Nucleus accumbens (tissue), 56 donors: ENCODE measurements at regions not wholly inside any gene's neighbourhood (a gene's known extent, or its start where the extent isn't known, plus 50 kb on each side); places are given as distances from the start of the nearest gene placed in this dataset.

Experiments used
- DNase-seq, 56 donors: peaks; one replicate each; lab custom pipeline; 2025; lab: John Stamatoyannopoulos, UW

DNA sequence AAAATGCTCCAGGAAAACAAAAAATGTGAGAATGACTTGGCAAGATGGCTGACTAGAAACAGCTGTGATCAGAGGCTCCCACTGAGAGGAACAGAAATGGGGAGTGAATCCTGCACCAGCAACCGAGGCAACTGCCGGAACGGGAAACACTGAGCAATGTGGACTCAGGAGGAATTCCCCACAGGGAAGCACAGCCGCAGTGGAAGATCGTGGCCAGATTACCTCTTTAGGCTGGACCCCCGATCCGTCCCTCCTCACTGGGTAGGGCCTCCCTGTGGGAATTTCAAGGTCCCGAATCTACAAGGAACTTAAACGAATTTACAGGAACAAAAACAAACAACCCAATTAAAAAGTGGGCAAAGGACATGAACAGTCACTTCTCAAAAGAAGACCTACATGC lies 385.2 kb upstream of the MCTP2 start:
- no peak for DNase-seq

- DNase-seq = no peak
These were observed 393.9 kb upstream of the MCTP2 start for GRCh38 chr15:93837450-93837849.

DNA sequence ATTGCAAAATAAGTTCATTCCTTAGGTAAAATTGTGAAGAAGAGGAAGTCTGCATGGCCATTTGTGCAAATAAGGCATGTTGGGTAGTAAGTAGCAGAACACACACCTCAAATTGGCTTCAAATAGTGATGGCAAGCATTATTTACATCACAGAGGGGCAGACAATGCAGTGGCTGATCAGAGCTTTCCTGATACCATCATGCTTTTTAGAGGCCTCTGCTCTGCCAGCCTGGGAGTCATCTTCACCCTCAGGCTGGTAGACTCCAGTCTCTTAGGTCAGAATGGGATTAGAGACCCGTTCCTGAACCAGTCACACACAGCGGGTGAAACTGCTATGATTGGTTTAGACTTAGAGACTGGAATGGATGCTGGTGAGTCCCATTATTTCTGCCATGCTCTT lies 396.0 kb upstream of the MCTP2 start:
- no peak for DNase-seq

DNA sequence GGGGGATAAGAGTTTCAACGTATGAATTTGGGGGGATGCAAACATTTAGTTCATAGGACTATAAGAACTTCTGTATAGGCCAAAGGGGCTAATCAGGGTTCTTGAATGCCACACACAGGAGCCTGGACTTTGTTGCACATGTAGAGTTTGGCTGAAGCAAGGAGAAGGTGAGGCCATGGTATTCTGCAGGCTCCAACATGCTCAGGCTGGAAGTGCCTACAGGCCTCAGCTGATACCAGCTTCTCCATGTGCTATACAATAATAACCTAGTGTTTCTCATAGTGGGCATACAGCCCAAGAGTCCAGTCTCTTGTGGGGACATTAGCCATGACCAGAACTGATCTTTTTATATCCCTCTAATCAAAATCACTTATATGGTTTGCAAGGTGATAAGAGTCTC lies 399.7 kb upstream of the MCTP2 start:
- DNase-seq = no peak

- no peak for DNase-seq
These were observed 400.9 kb upstream of the MCTP2 start for GRCh38 chr15:93830221-93831080.

GRCh38 chr15:93829115-93829870 lies 402.1 kb upstream of the MCTP2 start:
- DNase-seq = peak in 16 of 56 donors; percentile 3 to 55 (median 10)

DNA sequence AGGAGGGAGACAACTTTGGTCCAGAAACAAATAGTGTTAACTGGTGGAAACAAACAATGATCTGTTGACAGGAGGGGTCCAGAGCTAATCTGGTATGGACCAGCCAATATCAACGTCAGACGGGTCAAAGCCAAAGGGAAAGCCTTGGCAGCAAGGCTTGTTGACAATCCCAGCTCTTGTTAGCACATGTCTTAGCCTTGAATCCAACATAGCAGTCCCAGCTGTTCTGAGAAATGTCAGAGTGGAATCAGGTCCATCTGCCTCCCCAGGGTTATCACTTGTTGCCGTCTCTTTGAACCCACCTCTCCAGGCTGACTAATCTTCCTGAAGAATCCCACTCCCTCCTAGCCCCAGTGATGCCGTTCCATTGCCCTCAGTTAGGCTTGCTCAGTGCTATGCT lies 404.6 kb upstream of the MCTP2 start:
- no peak for DNase-seq

DNA sequence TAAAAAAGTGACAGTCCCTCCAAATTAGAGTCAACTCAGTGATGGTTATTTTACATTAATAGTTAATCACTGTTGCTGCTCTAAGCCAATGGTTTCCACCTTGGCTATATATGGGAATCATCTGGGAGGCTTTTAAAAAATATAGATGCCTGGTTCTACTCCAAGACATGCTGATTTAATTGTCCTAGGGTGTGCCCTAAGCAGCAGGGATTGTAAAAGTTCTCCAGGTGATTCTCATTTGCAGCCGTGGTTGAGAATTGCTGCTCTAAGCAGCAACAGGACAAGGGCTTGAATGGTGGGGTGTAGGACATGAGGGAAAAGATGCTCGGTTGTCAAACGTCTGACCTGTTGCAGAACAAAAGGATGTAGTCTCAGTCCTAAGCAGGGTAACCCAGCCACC lies 405.1 kb upstream of the MCTP2 start:
- DNase-seq = no peak

- DNase-seq = no peak
These were observed 405.7 kb upstream of the MCTP2 start for GRCh38 chr15:93825682-93826081.

- no peak for DNase-seq
These were observed 407.1 kb upstream of the MCTP2 start for GRCh38 chr15:93823971-93824913.

GRCh38 chr15:93820566-93820965 lies 410.8 kb upstream of the MCTP2 start:
- no peak for DNase-seq

- no peak for DNase-seq
These were observed 411.5 kb upstream of the MCTP2 start for GRCh38 chr15:93819826-93820225.

DNA sequence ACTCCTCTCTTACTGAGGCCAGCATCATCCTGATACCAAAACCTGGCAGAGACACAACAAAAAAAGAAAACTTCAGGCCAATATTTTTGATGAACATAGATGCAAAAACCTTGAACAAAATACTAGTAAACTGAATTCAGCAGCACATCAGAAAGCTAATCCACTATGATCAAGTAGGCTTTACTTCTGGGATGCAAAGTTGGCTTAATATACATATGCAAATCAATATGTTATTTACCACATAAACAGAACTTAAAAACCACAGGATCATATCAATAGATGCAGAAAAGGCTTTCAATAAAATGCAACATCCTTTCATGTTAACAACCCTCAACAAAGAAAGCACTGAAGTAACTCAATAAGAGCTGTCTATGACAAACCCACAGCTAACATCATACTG lies 414.5 kb upstream of the MCTP2 start:
- DNase-seq = no peak

GRCh38 chr15:93811305-93811704 lies 420.1 kb upstream of the MCTP2 start:
- DNase-seq = peak in 2 of 56 donors; percentile 6 to 21

DNA sequence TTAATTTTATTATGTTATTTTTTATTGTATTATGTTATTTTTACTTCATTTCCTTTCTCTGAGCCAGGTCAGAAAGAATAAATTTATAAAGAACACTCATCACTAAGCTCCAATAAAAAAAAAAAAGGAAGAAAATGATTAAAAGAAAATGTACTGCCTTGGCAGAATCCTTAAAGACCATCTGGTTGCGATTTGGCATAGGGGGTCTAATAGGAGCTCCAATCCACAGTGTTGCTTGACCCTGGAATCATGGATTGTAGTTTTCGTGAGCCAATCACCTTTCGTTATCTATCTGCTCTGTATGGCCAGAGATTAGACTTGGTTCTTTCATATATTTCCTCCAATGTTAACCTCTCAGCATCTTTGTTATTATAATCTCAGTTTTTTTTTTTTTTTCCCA lies 421.8 kb upstream of the MCTP2 start:
- no peak for DNase-seq

DNA sequence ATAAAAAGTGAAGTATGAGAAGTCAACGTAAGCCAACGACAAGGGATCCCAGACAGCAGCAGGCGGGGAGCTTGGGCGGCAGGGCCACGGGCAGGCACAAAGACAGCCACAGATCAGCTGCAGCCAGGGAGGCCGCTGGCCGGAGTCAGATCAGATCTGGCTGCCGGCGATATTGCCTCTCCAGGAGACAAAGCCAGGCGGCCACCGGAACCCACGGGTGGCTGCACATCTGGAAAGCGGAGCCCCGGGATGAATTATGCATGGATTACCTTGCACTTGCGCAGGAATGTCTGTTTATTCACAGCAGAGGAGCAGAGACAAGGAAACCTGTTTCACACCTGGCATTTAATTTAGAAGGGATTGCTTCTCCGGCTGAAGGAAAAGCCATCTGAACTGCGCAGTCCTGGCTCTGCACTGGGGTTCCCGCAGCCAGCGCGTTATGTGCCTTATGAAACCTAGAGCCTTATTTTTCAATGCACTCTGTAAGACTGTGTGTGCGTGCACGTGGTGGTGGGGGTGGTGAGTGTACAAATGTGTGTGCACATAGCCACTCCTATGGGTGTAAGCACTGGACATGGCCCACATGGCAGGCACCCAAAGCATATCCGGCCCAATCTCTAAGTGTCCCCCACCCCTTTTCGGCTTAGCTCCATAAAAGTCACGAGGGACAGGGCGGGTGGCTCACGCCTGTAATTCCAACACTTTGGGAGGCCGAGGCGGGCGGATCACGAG lies 427.8 kb upstream of the MCTP2 start:
- no peak for DNase-seq

DNA sequence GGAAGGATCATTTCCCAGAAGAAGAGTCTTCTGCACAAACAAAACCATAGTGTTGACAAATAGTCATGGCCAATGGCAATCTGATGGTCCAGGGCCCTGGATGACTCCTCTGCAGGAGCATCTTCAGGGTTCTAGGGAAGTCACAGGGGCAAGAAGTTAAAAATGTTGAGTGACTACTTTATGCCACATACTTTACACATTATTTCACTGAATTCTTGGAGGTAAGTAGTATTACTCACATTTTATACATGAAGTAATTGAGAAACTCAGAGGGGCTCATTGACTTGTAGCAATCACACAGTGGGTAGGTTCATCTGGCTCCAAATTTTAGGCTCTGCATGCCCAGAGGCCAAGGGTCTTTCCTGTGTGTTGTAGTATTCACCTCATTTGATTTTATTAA lies 430.2 kb upstream of the MCTP2 start:
- no peak for DNase-seq

DNA sequence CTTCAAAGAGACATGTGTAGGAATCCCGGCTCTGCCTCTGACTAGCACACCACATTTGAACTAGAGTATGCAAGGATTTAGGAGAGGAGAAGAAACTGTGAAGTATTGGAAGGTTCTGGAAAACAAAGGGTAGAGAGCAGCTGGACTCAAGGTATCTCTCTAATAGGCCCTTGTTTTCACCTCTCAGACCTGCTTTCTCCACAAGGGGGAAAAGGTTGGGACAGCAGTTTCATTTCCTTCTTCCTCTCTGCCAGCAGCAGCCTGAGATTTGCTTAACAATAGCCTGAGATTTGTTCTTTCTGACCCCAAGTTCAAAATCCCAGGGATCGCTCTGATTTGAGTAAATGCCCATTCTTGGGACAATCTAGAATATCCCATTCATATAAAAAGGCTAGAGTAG lies 430.6 kb upstream of the MCTP2 start:
- no peak for DNase-seq

DNA sequence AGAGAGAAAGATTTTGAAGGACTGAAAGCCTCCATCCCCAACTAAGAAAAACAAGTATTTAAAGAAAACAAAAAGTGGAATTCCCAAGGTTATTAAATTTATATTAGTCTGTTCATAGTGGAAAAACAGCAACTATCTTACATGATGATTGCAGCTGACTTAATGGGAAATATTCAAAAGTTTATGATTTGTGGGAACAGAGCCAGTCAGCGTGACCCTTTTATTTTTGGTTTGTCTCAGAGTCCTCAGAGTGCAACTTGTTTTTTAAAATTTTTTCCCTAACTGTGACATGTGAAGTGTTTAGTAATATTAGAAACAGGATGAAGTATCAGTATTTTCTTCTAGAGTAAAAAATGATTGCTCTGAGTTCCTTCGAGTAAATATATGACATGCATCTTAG lies 441.9 kb upstream of the MCTP2 start:
- no peak for DNase-seq

DNA sequence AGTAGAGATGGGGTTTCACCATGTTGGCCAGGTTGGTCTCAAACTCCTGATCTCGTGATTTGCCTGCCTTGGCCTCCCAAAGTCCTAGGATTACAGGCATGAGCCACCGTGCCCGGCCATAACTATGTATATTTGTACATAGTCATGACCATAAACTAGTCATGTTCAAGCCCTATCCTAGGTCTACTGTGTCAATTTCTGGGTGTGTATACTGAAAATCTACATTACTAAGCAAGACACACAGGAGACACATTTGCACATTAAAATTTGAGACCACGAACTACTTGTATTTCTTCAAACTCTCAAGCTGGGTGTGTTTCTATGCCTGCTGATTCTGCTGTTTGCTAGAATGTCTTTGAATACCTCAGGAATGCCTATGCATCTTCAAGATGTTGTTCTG lies 451.3 kb upstream of the MCTP2 start:
- DNase-seq = no peak
